GM19043 (cell line): ENCODE measurements at regions not wholly inside any gene's neighbourhood (a gene's known extent, or its start where the extent isn't known, plus 50 kb on each side); places are given as distances from the start of the nearest gene placed in this dataset.
"Not testable (repeated sequence)": the region's sequence is repeated elsewhere in the genome, so short reads cannot be mapped to it uniquely, and the experiment has no call there.

Experiments used
- ATAC-seq: cut with Tn5 transposase; IDR thresholded peaks from one replicate; pipeline ENCODE4 v1.9.1; 2021; ENCODE audit warnings: low read depth; ENCODE audit not compliant: unreplicated experiment

DNA sequence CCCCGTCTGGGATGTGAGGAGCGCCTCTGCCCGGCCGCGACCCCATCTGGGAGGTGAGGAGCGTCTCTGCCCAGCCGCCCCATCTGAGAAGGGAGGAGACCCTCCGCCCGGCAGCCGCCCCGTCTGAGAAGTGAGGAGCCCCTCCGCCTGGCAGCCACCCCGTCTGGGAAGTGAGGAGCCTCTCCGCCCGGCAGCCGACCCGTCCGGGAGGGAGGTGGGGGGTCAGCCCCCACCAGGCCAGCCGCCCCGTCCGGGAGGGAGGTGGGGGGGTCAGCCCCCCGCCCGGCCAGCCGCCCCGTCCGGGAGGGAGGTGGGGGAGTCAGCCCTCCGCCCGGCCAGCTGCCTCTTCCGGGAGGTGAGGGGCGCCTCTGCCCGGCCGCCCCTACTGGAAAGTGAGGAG lies 454.4 kb upstream of the CAMK1G start:
- ATAC-seq: not testable (repeated sequence)

DNA sequence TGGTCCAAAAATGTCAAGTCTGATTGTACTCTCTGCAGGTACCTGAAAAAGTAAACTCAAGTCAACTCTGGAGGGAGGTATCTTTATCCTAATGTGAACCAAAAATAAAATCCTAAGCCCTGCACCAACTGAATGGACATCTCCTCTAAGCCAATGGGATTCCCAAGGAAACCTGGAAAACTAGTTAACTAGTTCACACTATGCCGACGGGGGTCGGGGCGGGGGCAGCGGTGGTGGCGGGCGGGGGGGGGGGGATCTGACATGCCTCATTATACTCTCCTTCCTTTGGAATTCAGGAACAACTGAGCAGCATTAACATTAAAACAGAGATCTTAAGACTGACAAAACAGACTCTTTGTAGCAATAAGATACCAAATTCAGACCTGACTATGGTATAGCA lies 452.6 kb upstream of the CAMK1G start:
- no peak for ATAC-seq

GRCh38 chr1:209132736-209133467 lies 450.6 kb upstream of the CAMK1G start:
- no peak for ATAC-seq

GRCh38 chr1:209134001-209134400 lies 449.5 kb upstream of the CAMK1G start:
- ATAC-seq: no peak

DNA sequence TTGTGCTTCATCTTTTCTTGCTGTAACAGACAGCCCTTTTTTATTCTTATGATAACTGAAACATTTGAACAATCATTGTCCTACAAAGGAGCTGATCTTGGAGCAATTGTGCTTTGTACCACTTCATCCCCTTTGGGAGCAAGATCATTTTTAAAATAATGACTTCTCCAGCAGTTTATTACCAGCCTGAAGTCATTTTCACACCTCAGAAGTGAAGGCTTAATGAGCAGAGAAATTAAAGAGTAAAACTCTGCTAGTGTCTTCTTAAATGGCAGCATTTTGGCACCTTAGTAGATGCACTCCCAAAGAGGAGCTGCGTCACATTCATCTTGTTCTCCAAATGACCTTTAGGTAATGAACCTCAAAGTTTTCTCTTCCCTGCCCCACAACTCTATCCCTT lies 439.6 kb upstream of the CAMK1G start:
- ATAC-seq: no peak

- no peak for ATAC-seq
These were observed 433.4 kb upstream of the CAMK1G start for GRCh38 chr1:209150114-209150513.

DNA sequence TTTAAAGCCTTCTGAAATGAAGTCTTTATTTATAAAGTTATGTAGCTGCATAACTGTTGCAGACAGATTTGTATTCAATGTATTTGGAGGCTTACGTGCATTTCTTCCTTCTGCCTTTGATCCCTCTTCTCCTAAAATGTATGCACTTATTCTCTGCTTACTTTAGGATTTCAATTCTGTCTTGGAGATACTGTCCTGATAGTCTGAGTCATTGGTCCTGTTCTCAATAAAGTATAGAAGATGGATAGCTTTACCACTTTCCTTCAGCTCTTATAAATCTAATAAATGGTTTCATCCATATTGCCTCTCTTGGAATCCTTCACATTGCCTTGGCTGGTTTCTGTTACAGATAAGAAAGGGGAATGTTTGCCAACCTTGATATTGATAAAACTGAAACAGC lies 430.1 kb upstream of the CAMK1G start:
- ATAC-seq: no peak

- no peak for ATAC-seq
These were observed 428.6 kb upstream of the CAMK1G start for GRCh38 chr1:209154912-209155311.

- no peak for ATAC-seq
These were observed 428.0 kb upstream of the CAMK1G start for GRCh38 chr1:209155546-209155945.

- ATAC-seq: no peak
These were observed 426.5 kb upstream of the CAMK1G start for GRCh38 chr1:209156991-209157390.

DNA sequence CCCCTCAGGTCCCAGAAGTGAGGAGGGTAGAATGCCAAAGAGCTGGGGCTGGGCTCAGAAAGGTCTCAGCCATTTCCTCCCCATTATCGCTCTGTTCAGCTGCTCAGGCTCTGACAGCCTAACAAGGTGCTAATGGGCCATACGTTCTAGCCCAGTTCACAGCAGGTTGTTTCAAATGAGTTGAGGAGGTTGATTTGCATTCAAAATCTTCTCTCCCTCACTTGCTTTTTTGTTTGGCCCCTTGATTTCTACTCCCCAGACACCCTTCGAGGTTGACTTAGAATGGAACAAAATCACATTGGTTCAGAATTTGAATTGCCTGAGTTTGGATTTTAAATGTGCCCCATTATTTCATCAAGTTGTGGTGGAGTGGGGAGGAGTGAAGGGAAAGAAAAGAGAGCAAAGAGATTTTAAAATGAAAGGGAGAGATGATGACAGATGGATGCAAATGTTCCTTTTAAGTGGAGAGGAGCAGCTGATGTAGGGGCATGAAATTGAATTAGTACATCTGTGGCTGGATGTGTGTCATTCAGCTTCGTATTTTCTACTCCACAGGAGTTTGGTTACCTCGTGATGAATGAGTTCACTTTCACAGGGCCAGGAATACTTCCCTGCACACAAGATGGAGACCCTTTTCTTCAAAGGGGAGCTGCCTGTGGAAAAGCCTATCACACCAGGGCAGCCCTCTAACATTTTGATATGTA lies 425.8 kb upstream of the CAMK1G start:
- no peak for ATAC-seq

DNA sequence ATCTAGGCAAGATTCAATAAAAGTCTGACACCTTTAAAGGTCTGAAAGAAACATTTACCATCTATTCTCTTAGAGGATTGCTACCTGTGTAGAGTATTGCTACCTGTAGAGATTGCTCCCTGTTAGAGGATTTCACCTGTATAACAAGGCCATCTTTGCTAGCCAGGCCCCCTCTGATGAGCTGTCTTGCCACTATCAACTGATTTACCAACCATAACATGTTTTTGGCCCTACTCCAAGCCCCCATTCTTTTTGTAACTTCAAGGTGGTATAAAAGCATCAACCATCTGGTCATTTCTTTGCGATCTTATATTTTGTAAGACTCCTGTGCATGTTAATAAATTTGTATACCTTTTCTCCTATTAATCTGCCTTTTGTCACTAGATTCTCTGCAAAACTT lies 424.7 kb upstream of the CAMK1G start:
- ATAC-seq: no peak

- ATAC-seq: no peak
These were observed 423.3 kb upstream of the CAMK1G start for GRCh38 chr1:209160230-209160629.

- ATAC-seq: no peak
These were observed 420.9 kb upstream of the CAMK1G start for GRCh38 chr1:209162651-209163050.

- no peak for ATAC-seq
These were observed 415.3 kb upstream of the CAMK1G start for GRCh38 chr1:209168204-209168603.

- no peak for ATAC-seq
These were observed 412.4 kb upstream of the CAMK1G start for GRCh38 chr1:209171151-209171550.

DNA sequence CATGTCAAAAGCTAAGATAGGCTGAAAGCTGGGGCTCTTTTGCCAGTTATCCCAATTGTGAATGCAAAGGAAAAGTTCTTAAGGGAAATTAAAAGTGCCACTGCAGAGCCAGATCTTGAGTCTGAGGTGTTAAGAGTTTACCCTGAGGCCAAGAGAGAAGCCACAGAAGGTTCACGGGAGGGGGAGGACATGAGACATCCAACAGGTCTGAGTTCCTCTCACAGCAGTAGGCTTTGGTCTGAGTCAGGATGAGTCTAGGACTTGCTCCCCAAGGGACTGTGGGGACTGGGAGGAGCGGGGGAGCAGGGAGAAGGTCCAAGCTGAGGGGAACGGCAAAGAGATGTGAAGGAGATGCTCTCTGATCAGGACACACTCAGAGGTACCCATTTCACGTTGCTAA lies 411.2 kb upstream of the CAMK1G start:
- ATAC-seq: no peak

DNA sequence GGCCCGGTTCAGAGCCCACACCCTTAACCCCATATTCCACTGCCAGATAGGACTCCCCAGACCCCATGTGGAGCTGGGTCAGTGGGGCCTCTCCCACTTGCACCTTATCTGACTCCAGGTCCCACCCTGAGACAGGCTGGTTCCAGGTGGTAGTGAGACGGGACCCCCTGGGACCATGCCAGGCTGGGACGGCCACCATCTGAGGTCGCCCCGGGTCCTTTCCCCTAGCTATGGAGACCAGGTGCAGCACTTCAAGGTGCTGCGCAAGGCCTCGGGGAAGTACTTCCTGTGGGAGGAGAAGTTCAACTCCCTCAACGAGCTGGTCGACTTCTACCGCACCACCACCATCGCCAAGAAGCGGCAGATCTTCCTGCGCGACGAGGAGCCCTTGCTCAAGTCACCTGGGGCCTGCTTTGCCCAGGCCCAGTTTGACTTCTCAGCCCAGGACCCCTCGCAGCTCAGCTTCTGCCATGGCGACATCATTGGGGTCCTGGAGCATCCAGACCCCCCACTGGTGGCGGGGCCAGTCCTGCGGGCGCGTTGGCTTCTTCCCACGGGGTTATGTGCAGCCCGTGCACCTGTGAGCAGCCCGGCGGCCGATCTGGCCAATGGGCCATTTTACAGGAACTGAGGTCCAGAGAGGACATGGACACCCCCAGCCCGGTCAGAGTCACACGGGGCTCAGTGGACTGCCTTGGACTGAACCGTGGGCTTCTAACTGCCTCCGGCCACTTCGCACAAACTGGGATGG lies 410.5 kb upstream of the CAMK1G start:
- not testable (repeated sequence) for ATAC-seq

DNA sequence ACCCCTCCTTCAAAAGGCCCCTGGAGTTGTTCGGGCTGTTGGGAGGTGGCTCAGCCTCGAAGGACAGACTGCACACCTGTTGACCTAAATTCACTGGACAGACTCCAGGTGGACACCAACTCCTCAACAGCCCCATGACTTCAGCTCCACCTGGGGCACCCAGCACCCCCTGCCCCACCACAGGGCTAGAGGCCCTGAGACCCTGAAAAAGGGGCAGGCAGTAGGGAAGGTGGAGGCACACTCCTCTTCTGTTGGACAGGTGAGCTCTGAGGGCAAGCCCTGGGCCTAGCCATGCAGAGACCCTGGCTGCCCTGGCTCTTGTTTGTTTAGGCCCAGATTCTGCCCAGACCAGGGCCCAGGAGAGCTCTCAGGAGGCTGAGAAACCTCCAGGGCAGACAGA lies 409.7 kb upstream of the CAMK1G start:
- not testable (repeated sequence) for ATAC-seq

DNA sequence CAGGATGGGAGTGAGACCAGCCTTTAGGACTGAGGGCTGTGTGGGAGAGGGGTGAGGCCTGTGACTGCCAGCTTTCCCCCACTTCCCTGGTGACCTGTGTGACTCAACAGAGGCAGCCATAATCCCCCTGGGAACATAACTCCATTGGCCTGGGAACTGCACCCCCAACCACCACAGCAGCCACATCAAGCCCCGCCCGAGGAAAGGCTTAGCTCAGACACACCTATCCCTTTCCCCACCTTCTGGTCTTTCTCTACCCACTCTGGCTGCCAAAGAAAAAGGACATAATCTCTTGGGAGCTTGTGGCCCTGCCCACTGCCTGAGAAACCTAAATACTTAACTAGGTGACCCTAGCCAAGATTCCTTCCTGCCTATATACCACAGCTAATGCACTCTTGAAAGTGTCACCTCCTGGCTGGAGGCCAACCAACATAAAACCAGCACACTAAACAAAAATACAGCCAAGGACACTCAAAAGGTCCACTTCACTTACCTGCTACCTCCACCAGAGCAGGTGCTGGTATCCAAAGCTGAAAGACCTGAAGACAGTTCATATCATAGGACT lies 406.6 kb upstream of the CAMK1G start:
- ATAC-seq: no peak

- ATAC-seq: no peak
These were observed 400.3 kb upstream of the CAMK1G start for GRCh38 chr1:209183195-209183594.
